Kasumi-1 (cell line): ENCODE measurements at regions not wholly inside any gene's neighbourhood (a gene's known extent, or its start where the extent isn't known, plus 50 kb on each side); places are given as distances from the start of the nearest gene placed in this dataset.
"Not testable (repeated sequence)": the region's sequence is repeated elsewhere in the genome, so short reads cannot be mapped to it uniquely, and the experiment has no call there.

ENCODE experiments used
- DNase-seq, 2 experiments: peaks; one replicate each; lab custom pipeline; 2025; lab: John Stamatoyannopoulos, UW

DNA sequence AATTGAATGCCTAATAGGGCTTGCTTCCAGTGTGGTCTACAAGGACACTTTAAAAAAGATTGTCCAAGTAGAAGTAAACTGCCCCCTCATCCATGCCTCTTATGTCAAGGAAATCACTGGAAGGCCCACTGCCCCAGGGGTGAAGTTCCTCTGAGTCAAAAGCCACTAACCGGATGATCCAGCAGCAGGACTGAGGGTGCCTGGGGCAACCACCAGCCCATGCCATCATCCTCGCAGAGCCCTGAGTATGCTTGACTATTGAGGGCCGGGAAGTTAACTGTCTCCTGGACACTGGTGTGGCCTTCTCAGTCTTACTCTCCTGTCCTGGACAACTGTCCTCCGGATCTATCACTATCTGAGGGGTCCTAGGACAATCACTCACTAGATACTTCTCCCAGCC, 411.5 kb downstream of the TENT5A start:
- no peak for DNase-seq

DNA sequence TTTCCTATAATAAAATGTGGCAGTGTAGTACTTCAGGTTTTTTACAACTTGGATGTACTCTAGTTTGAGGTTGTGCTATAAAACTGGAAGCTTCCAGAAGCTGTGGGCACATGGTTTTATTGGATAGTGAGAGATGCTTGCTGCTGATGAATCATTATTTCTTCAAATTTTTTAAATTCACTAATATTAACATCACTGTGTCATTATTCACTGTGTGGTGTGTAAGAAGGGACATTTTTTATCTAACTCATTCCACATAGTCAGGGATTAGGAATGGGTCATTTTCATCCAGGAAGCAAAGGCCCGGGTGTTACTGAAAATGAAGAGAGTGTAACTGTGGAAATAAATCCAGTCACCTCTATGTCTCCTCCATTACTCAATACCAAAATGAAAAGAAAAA, 421.0 kb downstream of the TENT5A start:
- DNase-seq: no peak

GRCh38 chr6:81328700-81329099, 423.8 kb downstream of the TENT5A start:
- no peak for DNase-seq

- no peak for DNase-seq
These were observed 425.5 kb downstream of the TENT5A start for GRCh38 chr6:81326881-81327561.

DNA sequence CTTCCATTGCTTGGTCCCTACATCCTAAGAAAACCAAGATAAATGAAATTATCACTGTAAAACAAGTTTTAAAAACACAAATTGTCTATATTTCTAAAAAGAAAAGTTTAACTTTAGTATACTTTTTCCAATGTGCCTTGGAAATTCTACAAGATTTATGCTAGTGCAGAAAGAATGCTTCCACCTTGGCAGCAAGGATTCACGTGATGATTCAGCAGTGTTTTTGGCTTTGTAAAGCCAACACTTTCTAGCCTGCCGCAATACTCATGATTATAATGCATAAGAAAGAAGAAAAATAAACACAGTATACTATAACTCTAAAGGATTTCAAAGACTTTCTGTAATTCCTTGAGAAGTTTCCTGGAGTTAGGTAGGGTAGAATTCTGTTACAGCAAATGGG, 442.7 kb downstream of the TENT5A start:
- DNase-seq: no peak

DNA sequence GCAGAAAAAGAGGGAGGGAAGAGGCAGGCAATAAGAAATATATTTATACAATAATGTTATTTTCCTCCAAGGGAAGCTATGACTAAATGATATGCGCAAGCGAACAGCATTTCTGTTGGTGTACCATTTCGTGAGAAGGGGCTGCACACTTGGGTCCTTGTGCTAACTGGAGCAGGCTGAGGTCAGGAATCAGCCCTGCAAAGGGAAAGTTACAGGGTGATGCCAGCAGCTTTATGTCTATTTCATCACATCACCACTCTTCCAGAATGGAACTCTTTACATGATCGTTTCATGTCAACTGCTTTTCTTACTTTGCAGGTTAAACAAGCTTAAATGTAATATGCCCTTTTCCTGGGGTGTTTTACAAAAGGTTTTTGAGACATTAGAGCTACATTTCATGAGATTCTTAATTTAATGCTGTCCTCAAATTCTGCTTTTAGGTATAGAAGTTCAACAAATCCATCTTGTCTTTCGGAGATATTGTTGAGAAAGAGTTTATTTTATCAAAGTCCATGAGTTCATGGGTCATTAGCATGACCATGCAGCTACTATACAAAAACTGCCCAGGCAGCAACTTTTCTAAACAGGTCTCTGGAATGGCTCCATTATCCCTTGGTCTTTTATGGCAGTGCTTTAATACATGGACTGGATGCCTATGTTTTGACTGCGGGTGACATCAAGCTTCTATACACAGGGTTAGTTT, 443.8 kb downstream of the TENT5A start:
- DNase-seq: no peak

GRCh38 chr6:81307651-81308214, 444.7 kb downstream of the TENT5A start:
- DNase-seq: no peak

DNA sequence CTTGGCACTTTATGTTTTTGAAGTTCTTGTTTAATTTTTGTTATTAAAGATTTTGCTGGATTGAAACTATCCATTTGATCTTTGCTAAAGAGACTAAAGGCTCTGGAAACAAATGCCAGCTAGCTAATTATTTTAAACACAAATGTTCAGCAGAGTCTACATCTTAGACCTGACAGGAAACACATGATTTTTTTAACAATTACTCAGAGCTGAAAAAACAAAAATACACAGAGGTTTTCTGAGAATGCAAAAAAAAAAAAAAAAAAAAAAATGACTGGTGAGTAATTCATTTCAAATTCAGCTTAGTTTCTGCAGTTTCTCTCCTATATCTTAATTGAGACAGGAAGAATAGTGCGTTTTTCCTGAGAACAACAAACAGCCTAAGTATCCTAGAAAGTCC, 448.0 kb downstream of the TENT5A start:
- no peak for DNase-seq

DNA sequence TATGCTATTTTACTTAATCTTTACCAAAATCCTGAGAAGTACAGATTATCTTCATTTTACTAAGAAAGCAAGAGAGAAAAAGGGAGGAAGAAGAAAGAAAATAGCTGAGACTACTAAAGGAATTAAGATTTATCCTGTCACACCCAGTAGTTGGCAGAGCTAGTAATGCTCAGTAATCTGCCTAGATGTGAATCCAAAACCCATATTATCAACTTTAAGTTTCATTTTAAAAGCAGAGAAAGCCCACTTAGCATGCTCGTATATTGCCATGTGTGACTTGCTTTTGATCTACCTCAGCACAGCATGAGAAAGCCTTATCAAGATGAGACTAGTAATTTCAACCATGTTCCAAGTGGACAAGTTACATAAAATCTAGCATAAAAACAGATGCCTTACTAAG, 451.5 kb downstream of the TENT5A start:
- no peak for DNase-seq

- DNase-seq: no peak
These were observed 453.7 kb downstream of the TENT5A start for GRCh38 chr6:81298751-81299150.

- no peak for DNase-seq
These were observed 457.2 kb downstream of the TENT5A start for GRCh38 chr6:81295310-81295709.

DNA sequence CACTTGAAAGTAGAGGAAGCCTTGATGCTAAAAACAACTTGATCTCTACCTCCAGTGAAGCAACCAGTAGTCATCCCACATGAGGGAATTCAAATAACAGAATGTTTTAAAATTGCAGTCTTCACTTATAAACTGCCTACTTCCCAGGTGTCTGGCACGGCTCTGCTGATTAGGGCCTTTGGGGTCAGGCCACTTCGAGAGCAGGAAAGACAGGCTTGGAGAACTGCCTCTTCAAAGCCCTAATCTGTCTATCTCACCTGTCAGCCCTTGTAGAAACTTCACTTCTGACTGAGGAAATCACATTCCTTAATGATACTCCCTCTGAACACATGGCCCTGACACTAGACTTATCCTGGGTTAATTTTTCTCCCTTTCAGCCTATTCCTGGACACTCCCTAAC, 458.6 kb downstream of the TENT5A start:
- no peak for DNase-seq

GRCh38 chr6:81289229-81289628, 463.3 kb downstream of the TENT5A start:
- DNase-seq: no peak

DNA sequence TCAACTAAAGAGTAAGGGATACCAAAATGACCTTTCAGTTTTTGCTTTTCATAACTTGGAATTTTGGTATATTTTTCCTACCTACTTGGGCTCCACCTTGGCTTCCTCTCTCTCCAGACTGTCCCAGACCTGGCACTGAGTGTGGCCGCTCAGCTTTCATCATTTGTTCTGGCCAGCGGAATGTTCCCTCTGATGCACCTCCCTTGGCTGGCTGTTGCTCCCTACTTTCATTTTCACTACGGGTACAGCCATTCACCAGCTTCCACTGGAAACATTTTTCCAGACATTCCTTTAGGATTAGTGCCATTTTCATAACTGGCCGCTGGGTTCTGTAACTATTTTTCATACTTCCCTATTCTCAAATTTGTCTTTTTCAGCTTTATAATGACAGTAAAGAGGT, 487.4 kb downstream of the TENT5A start:
- no peak for DNase-seq

GRCh38 chr6:81263531-81264168, 488.8 kb downstream of the TENT5A start:
- no peak for DNase-seq

- no peak for DNase-seq
These were observed 489.8 kb downstream of the TENT5A start for GRCh38 chr6:81262656-81263055.

DNA sequence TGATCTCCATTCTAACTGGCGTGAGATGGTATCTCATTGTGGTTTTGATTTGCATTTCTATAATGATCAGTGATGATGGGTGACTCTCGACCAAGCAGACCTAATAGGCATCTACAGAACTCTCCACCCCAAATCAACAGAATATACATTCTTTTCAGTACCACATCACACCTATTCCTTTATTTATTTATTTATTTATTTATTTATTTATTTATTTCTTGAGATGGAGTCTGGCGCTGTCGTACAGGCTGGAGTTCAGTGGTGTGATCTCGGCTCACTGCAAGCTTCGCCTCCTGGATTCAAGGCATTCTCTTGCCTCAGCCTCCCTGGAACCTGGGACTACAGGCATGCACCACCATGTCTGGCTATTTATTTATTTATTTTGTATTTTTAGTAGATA, 496.3 kb downstream of the TENT5A start:
- not testable (repeated sequence) for DNase-seq

- DNase-seq: no peak
These were observed 498.7 kb downstream of the TENT5A start for GRCh38 chr6:81253821-81254220.

DNA sequence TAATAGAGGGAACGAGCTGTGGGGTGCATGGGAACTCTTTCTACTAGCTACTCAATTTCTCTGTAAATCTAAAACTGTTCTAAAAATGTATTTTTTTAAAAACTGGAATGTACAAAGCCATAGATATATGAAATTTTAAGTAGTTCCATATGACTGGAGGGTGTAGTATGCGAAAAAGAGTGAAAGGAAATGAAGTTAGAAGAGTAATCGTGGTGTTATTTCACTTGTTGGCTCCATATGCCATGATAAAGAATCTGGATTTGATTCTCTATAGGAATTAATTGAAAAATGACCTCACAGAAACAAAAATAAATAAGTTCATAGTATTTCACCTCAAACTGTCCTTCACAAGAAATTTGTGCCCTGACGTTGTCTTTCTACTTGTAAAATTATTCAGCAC, 500.2 kb downstream of the TENT5A start:
- no peak for DNase-seq

- DNase-seq: no peak
These were observed 506.3 kb downstream of the TENT5A start for GRCh38 chr6:81246200-81246599.

DNA sequence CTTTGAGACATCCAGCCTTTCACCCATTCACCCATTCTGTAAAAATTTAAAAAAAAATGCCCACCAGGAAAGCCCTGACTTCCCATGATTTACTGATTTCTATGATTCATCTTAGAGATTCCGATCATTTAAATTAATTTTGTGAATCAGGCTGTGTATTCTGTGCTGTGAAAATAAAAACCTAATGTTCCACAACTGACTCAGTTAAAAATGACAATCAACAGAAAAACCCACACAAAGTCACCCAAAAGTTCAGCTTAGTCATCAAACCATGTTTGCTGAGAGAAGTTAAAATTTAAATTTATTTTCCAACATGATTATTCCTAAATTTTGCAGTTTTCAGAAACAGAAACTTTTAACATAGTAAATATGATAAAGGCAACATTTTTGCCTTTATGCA, 509.9 kb downstream of the TENT5A start:
- DNase-seq: no peak

DNA sequence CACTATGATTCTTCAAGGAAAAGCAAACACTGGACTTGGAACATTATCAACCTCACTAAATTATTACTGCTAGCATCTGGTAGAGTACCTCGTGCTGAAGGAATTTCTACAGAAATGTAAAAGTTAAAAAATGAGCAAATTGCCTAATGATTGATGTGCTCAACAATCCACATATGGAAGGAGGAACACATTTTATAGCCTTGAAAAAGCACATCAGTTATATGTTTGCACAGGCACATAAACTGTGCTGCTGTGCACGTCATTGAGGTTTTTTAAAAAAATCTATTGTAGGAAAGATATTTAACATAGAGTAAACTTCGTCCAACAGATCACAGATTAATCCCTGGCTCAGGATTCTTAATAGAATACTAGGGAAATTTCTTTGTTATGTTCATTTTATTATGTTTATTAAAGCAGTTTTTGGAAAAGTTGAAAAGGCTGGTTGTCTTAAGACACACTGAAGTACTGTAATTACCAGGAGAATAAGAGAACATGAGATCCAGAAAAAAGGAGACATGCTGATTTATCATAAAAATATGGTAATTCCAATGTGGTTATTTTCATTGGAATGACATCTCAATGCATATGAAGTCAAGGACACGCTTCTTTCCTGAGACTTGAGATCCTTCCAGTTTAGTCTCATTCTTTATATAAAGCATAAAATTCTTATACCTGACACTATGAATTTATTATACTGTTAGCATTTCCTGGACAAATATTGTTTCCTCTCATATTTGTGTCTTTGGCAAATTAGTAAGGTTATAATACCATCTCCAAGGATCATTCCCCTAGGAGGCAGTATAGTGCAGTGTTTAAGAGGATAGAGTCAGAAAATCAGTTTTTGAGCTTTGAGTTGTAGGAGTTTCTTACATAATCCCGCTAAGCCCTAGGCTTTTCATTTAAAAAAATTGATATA, 511.1 kb downstream of the TENT5A start:
- DNase-seq: peak; percentile 73 to 76
